HepG2 (cell line): ENCODE measurements at regions not wholly inside any gene's neighbourhood (a gene's known extent, or its start where the extent isn't known, plus 50 kb on each side); places are given as distances from the start of the nearest gene placed in this dataset.

Experiments
- CEBPG ChIP-seq: IDR thresholded peaks from 2 replicates; pipeline ENCODE4 v1.6.1; 2016
- CREB3 ChIP-seq: sonication (generic); formaldehyde crosslinking; IDR thresholded peaks from 2 replicates; pipeline ENCODE4 v1.5.0; 2020; ENCODE audit warnings: missing genetic modification reagents
- HES4 ChIP-seq: sonication (generic); formaldehyde crosslinking; IDR thresholded peaks from 2 replicates; pipeline ENCODE4 v1.9.0; 2021; ENCODE audit warnings: mild to moderate bottlenecking, missing genetic modification reagents, borderline replicate concordance
- HNRNPH1 ChIP-seq: fragments of 200-400 bp; formaldehyde crosslinking; optimal IDR thresholded peaks from 2 replicates; pipeline ENCODE3; 2017; ENCODE audit warnings: mild to moderate bottlenecking, low read depth, low read length
- HOXA3 ChIP-seq: sonication (generic); formaldehyde crosslinking; IDR thresholded peaks from 2 replicates; pipeline ENCODE4 v1.5.0; 2020; ENCODE audit warnings: missing genetic modification reagents
- ISL2 ChIP-seq: sonication (generic); formaldehyde crosslinking; IDR thresholded peaks from 2 replicates; pipeline ENCODE4 v1.5.0; 2020; ENCODE audit warnings: missing genetic modification reagents
- KDM1A ChIP-seq: IDR thresholded peaks from 2 replicates; pipeline ENCODE4 v1.6.1; 2016; ENCODE audit warnings: missing compliant biosample characterization
- KMT2B ChIP-seq: IDR thresholded peaks from 2 replicates; pipeline ENCODE4 v1.6.1; 2016; ENCODE audit warnings: missing genetic modification reagents, missing compliant biosample characterization
- MIER3 ChIP-seq: IDR thresholded peaks from 2 replicates; pipeline ENCODE4 v1.6.1; 2016; ENCODE audit warnings: missing compliant biosample characterization, borderline replicate concordance
- MTF2 ChIP-seq: sonication (generic); formaldehyde crosslinking; IDR thresholded peaks from 2 replicates; pipeline ENCODE4 v1.5.0; 2020; ENCODE audit warnings: missing genetic modification reagents, borderline replicate concordance
- PRDM4 ChIP-seq: sonication (generic); formaldehyde crosslinking; IDR thresholded peaks from 2 replicates; pipeline ENCODE4 v1.9.0; 2021; ENCODE audit warnings: missing genetic modification reagents, borderline replicate concordance
- RFX5 ChIP-seq: IDR thresholded peaks from 2 replicates; pipeline ENCODE4 v1.6.1; 2011; ENCODE audit warnings: low read depth, low read length, improper control_type of control experiment
- ZBTB7A ChIP-seq: sonication (generic); formaldehyde crosslinking; IDR thresholded peaks from 2 replicates; pipeline ENCODE4 v1.8.0; 2022; ENCODE audit warnings: mild to moderate bottlenecking, missing genetic modification reagents
- ZFP90 ChIP-seq: sonication (generic); formaldehyde crosslinking; IDR thresholded peaks from 2 replicates; pipeline ENCODE4 v1.8.0; 2022; ENCODE audit warnings: missing genetic modification reagents, mild to moderate bottlenecking, inconsistent platforms, borderline replicate concordance
- ZNF276 ChIP-seq: sonication (generic); formaldehyde crosslinking; IDR thresholded peaks from 2 replicates; pipeline ENCODE4 v1.4.0; 2020; ENCODE audit warnings: mild to moderate bottlenecking, low read depth, missing genetic modification reagents
- ZNF30 ChIP-seq: sonication (generic); formaldehyde crosslinking; IDR thresholded peaks from 2 replicates; pipeline ENCODE4 v1.5.0; 2020; ENCODE audit warnings: mild to moderate bottlenecking, missing genetic modification reagents
- ZNF350 ChIP-seq: sonication (generic); formaldehyde crosslinking; IDR thresholded peaks from 2 replicates; pipeline ENCODE4 v1.4.0; 2020; ENCODE audit warnings: mild to moderate bottlenecking, low read depth, missing genetic modification reagents, borderline replicate concordance
- ZNF512B ChIP-seq: sonication (generic); formaldehyde crosslinking; IDR thresholded peaks from 2 replicates; pipeline ENCODE4 v1.5.1; 2020; ENCODE audit warnings: missing genetic modification reagents, mild to moderate bottlenecking, borderline replicate concordance
- ZSCAN12 ChIP-seq: sonication (generic); formaldehyde crosslinking; IDR thresholded peaks from 2 replicates; pipeline ENCODE4 v1.9.0; 2021; ENCODE audit warnings: mild to moderate bottlenecking, missing genetic modification reagents

GRCh38 chr20:50421356-50422340 lies 88.5 kb upstream of the PTPN1 start (continued):
- no peak for TF ChIP-seq PRDM4 (CRISPR knock-in tag)
- 0 out of 2 replicates have a peak, but pooled peaks have one; percentile 4 for TF ChIP-seq KMT2B
- TF ChIP-seq RFX5: no peak
- TF ChIP-seq ZNF350: no peak
- no peak for TF ChIP-seq HOXA3
- no peak for TF ChIP-seq ZBTB7A (CRISPR knock-in tag)
- TF ChIP-seq ISL2 (CRISPR knock-in tag): no peak
- no peak for TF ChIP-seq ZSCAN12 (CRISPR knock-in tag)
- no peak for TF ChIP-seq HNRNPH1
- peak; percentile 73 for TF ChIP-seq KDM1A
- TF ChIP-seq HES4 (CRISPR knock-in tag): no peak
- no peak for TF ChIP-seq CREB3 (CRISPR knock-in tag)
- no peak for TF ChIP-seq ZNF30 (CRISPR knock-in tag)
- no peak for TF ChIP-seq MTF2
- no peak for TF ChIP-seq MIER3 (CRISPR knock-in tag)
- no peak for TF ChIP-seq ZNF512B (CRISPR knock-in tag)
- no peak for TF ChIP-seq CEBPG (CRISPR knock-in tag)
- TF ChIP-seq ZNF276: no peak
- TF ChIP-seq ZFP90: no peak
